ENCODE measurements at regions not wholly inside any gene's neighbourhood (a gene's known extent, or its start where the extent isn't known, plus 50 kb on each side); places are given as distances from the start of the nearest gene placed in this dataset.

- Histone ChIP-seq H3K4me3 (no peak overlapping the region), H3K36me3 (no peaks in the 10 kb centered on the region), H3K9me3 (no peaks in the 10 kb centered on the region), H3K27me3 (no peaks in the 10 kb centered on the region), H3K27ac (peak overlapping the region in 7 of 12 donors; percentile 1 to 83 (median 19)), H3K4me1 (peaks cover 0 to 63% (median 9%) of the 10 kb centered on the region in 12 donors)
- WGBS, 4 donors = 54 to 66% (median 63%) methylated on average over 2 of the region's 2 CpGs
- no peak for TF ChIP-seq POLR2A (IDR thresholded peaks at IDR 0.05)
- TF ChIP-seq CTCF (IDR thresholded peaks at IDR 0.05) = no peak
- DNase-seq = no peak
- intact Hi-C loops (cut with DNase I) = no loop called here
- ATAC-seq = peak in 2 of 4 donors; percentile 29 to 48
These were observed 108.4 kb upstream of the BMP2K start for GRCh38 chr4:78667764-78668163.

- peak overlapping the region in 1 of 12 donors; percentile 18 for H3K27ac ChIP-seq
- WGBS, 4 donors = 95 to 98% (median 97%) methylated on average over 3 of the region's 3 CpGs
These were observed 106.7 kb upstream of the BMP2K start for GRCh38 chr4:78669453-78669852.

GRCh38 chr4:78671903-78672815 is 104.0 kb upstream of the BMP2K start:
- ATAC-seq = no peak
- Histone ChIP-seq H3K36me3 (no peaks in the 10 kb centered on the region), H3K9me3 (no peaks in the 10 kb centered on the region), H3K4me1 (peaks cover 0 to 40% (median 9%) of the 10 kb centered on the region in 12 donors), H3K27me3 (no peaks in the 10 kb centered on the region), H3K4me3 (no peak overlapping the region), H3K27ac (peak overlapping the region in 1 of 12 donors; percentile 47)
- WGBS, 4 donors = 95 to 96% (median 95%) methylated on average over 5 of the region's 5 CpGs
- TF ChIP-seq POLR2A (IDR thresholded peaks at IDR 0.05) (no peak), CTCF (IDR thresholded peaks at IDR 0.05) (no peak)
- intact Hi-C loops (cut with DNase I) = no loop called here
- DNase-seq = no peak

More at GRCh38 chr4:78669453-78669852, 106.7 kb upstream of the BMP2K start:
- ATAC-seq (no peak), DNase-seq (no peak)
- Histone ChIP-seq H3K36me3 (no peaks in the 10 kb centered on the region), H3K9me3 (no peaks in the 10 kb centered on the region), H3K27me3 (no peaks in the 10 kb centered on the region), H3K4me3 (no peak overlapping the region), H3K4me1 (peaks cover 0 to 53% (median 9%) of the 10 kb centered on the region in 12 donors)
- intact Hi-C loops (cut with DNase I) = no loop called here
- no peak for TF ChIP-seq POLR2A (IDR thresholded peaks at IDR 0.05)
- peak in 2 of 12 donors; percentile 6 to 7 for TF ChIP-seq CTCF (IDR thresholded peaks at IDR 0.05)

GRCh38 chr4:78673337-78673736 is 102.8 kb upstream of the BMP2K start:
- H3K9me3 ChIP-seq = no peaks in the 10 kb centered on the region
- H3K36me3 ChIP-seq = no peaks in the 10 kb centered on the region
- H3K27ac ChIP-seq = no peak overlapping the region
- intact Hi-C loops (cut with DNase I) = no loop called here
- no peak overlapping the region for H3K4me3 ChIP-seq
- TF ChIP-seq CTCF (IDR thresholded peaks at IDR 0.05) = no peak
- TF ChIP-seq POLR2A (IDR thresholded peaks at IDR 0.05) = no peak
- WGBS, 4 donors = 89 to 96% (median 92%) methylated on average over 2 of the region's 2 CpGs
- H3K27me3 ChIP-seq = no peaks in the 10 kb centered on the region
- ATAC-seq (no peak), DNase-seq (no peak)
- peaks cover 0 to 28% (median 0%) of the 10 kb centered on the region in 12 donors for H3K4me1 ChIP-seq
